ENCODE measurements at regions not wholly inside any gene's neighbourhood (a gene's known extent, or its start where the extent isn't known, plus 50 kb on each side); places are given as distances from the start of the nearest gene placed in this dataset.

DNA sequence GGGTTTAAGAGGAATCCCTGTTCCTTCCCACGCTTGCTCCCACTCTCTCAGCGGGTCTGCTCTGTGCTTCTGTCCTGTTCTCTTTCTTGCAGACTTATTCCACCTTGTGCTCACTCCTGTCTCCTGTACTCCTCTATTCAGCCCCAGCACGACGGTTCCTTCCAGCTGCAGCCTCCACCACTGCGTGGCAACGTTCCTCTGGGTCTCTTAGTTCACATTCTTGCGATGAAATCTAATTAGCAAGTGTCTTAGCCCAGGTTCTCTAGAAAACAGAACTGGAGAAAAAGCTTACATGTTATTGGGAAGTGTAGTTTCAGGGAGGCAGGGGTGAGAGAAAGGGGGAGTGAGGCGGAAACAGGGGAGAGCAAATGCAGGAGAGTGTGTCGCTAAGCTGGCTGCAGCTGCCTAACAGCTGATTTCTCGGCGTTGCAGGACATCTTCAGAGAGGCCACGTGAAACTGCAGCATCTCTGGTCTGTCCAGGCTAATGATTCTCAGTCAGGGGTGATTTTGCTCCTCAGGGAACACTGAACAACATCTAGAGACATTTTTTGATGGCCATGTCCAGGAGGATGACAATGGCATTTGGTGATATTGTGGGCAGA is 213.2 kb upstream of the NLRP1 start:
- no peak overlapping the region for H3K4me3 ChIP-seq (ENCODE audit: low read depth, low read length)
- peak; percentile 37 for TF ChIP-seq CTCF (conservative IDR thresholded peaks at IDR 0.05; ENCODE audit: low read depth, low read length)
- DNase-seq (ENCODE audit: low read depth), result no peak

GRCh38 chr17:5798094-5798493 is 213.8 kb upstream of the NLRP1 start:
- no peak for DNase-seq (ENCODE audit: low read depth)
- no peak overlapping the region for H3K4me3 ChIP-seq (ENCODE audit: low read depth, low read length)
- no peak for TF ChIP-seq CTCF (conservative IDR thresholded peaks at IDR 0.05; ENCODE audit: low read depth, low read length)

DNA sequence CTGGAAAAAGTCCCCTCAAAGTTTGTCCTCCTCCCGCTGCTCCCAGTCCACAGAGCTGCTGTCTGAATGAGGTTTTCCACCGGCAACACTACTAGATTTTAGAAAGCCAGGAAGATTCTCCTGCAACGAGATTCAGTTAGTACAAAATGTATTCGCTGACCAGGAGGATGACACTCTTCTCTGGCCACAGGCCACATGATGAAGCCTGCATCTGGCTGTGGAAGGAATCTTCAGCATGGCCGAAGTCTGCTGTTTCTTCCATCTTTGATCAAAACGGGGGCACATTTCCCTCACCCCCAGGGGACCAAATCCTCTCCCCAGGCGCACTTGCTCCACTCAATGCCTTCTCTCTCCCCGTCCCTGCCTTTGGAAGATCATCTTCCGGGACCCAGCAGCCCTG is 215.8 kb upstream of the NLRP1 start:
- TF ChIP-seq CTCF (conservative IDR thresholded peaks at IDR 0.05; ENCODE audit: low read depth, low read length), result no peak
- DNase-seq (ENCODE audit: low read depth), result no peak
- H3K4me3 ChIP-seq (ENCODE audit: low read depth, low read length), result no peak overlapping the region

DNA sequence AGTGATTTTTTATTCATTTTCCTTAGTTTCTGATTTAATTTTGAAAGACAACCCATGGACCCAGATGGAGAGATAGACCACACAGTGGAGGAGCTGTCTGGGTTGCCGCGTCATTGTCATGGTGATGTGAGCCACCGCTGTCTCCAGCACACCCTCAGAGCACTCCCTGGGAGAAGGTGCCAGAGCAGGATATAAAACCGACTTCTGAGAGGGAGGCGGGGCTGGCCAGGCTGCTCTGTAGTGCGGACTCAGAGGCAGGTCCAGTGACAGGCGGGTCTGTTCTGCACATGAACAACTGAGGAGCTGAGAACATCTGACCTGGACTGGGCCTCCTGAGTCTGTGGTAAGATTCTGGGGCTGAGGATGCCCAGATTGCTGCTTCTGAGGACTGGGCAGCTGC is 216.3 kb upstream of the NLRP1 start:
- no peak for TF ChIP-seq CTCF (conservative IDR thresholded peaks at IDR 0.05; ENCODE audit: low read depth, low read length)

GRCh38 chr17:5804251-5804650 is 219.9 kb upstream of the NLRP1 start:
- no peak for TF ChIP-seq CTCF (conservative IDR thresholded peaks at IDR 0.05; ENCODE audit: low read depth, low read length)
- no peak overlapping the region for H3K4me3 ChIP-seq (ENCODE audit: low read depth, low read length)
- no peak for DNase-seq (ENCODE audit: low read depth)

More for the DNA sequence above, 216.3 kb upstream of the NLRP1 start:
- DNase-seq (ENCODE audit: low read depth), result no peak
- H3K4me3 ChIP-seq (ENCODE audit: low read depth, low read length), result no peak overlapping the region

GRCh38 chr17:5809056-5809455 is 224.7 kb upstream of the NLRP1 start:
- no peak overlapping the region for H3K4me3 ChIP-seq (ENCODE audit: low read depth, low read length)
- DNase-seq (ENCODE audit: low read depth), result no peak
- TF ChIP-seq CTCF (conservative IDR thresholded peaks at IDR 0.05; ENCODE audit: low read depth, low read length), result no peak

- TF ChIP-seq CTCF (conservative IDR thresholded peaks at IDR 0.05; ENCODE audit: low read depth, low read length), result no peak
- DNase-seq (ENCODE audit: low read depth), result no peak
- no peak overlapping the region for H3K4me3 ChIP-seq (ENCODE audit: low read depth, low read length)
Measured at GRCh38 chr17:5809580-5810188, 225.4 kb upstream of the NLRP1 start.

Data from choroid plexus epithelial cell (primary cell).